ENCODE measurements at regions not wholly inside any gene's neighbourhood (a gene's known extent, or its start where the extent isn't known, plus 50 kb on each side); places are given as distances from the start of the nearest gene placed in this dataset.
"Not testable (repeated sequence)": the region's sequence is repeated elsewhere in the genome, so short reads cannot be mapped to it uniquely, and the experiment has no call there.

GRCh38 chr3:127438371-127438770, 150.5 kb upstream of the PRR20G start:
- no peak for DNase-seq

- DNase-seq: not testable (repeated sequence)
These were observed 147.5 kb upstream of the PRR20G start for GRCh38 chr3:127435299-127435698.

- DNase-seq: no peak
These were observed 143.2 kb upstream of the PRR20G start for GRCh38 chr3:127431066-127431465.

GRCh38 chr3:127428344-127428997, 140.6 kb upstream of the PRR20G start:
- DNase-seq: no peak

- DNase-seq: no peak
These were observed 139.8 kb upstream of the PRR20G start for GRCh38 chr3:127427666-127428065.

GRCh38 chr3:127427156-127427555, 139.3 kb upstream of the PRR20G start:
- no peak for DNase-seq

GRCh38 chr3:127426444-127427153, 138.8 kb upstream of the PRR20G start:
- DNase-seq: no peak

- DNase-seq: no peak
These were observed 137.9 kb upstream of the PRR20G start for GRCh38 chr3:127425505-127426443.

GRCh38 chr3:127424766-127425504, 137.1 kb upstream of the PRR20G start:
- DNase-seq: no peak

- DNase-seq: no peak
These were observed 136.3 kb upstream of the PRR20G start for GRCh38 chr3:127423856-127424765.

GRCh38 chr3:127422663-127423375, 135.0 kb upstream of the PRR20G start:
- DNase-seq: no peak

GRCh38 chr3:127421943-127422662, 134.3 kb upstream of the PRR20G start:
- no peak for DNase-seq

- DNase-seq: no peak
These were observed 133.0 kb upstream of the PRR20G start for GRCh38 chr3:127420829-127421228.

- no peak for DNase-seq
These were observed 132.1 kb upstream of the PRR20G start for GRCh38 chr3:127419641-127420553.

- no peak for DNase-seq
These were observed 131.3 kb upstream of the PRR20G start for GRCh38 chr3:127419182-127419581.

GRCh38 chr3:127418560-127419147, 130.8 kb upstream of the PRR20G start:
- DNase-seq: no peak

- DNase-seq: no peak
These were observed 130.1 kb upstream of the PRR20G start for GRCh38 chr3:127417709-127418559.

- no peak for DNase-seq
These were observed 126.0 kb upstream of the PRR20G start for GRCh38 chr3:127413871-127414270.

Data from HCEC 1CT (cell line).